ENCODE measurements at regions not wholly inside any gene's neighbourhood (a gene's known extent, or its start where the extent isn't known, plus 50 kb on each side); places are given as distances from the start of the nearest gene placed in this dataset.

- TF ChIP-seq YY1 (IDR thresholded peaks at IDR 0.05; ENCODE audit: insufficient read depth, insufficient read length) (no peak), SUZ12 (IDR thresholded peaks at IDR 0.05; ENCODE audit: extremely low read depth, insufficient read depth, insufficient read length) (no peak), ZNF274 (IDR thresholded peaks at IDR 0.05; ENCODE audit: low read depth, low read length) (no peak)
Measured at GRCh38 chr11:129591527-129591926, 215.9 kb downstream of the BARX2 start.

Measured in NT2/D1 (cell line).